Liver (tissue), 7 donors: ENCODE measurements at regions not wholly inside any gene's neighbourhood (a gene's known extent, or its start where the extent isn't known, plus 50 kb on each side); places are given as distances from the start of the nearest gene placed in this dataset.

ENCODE experiments used
- DNase-seq: peaks from one replicate; pipeline ENCODE4 v3.0.0-alpha.2; 2017; ENCODE audit warnings: low spot score
- H3K27ac ChIP-seq, 2 donors: one replicate each; pipeline ENCODE4 v1.7.0; 2013; ENCODE audit warnings: inconsistent platforms in 2 of 2, low read length in 2 of 2, control low read depth in 1 of 2, low read depth in 1 of 2, mild to moderate bottlenecking in 1 of 2
- H3K27me3 ChIP-seq, 4 donors: one replicate each; pipeline versions ENCODE4 v1.6.1 to v1.7.0; 2013; ENCODE audit warnings: low read length in 3 of 4, inconsistent platforms in 1 of 4, mild to moderate bottlenecking in 1 of 4, moderate library complexity in 1 of 4; ENCODE audit not compliant: control insufficient read depth in 4 of 4, insufficient read depth in 4 of 4
- H3K36me3 ChIP-seq, 4 donors: one replicate each; pipeline versions ENCODE4 v1.6.1 to v1.7.0; 2013; ENCODE audit warnings: low read length in 3 of 4, mild to moderate bottlenecking in 3 of 4, low read depth in 1 of 4, moderate library complexity in 1 of 4; ENCODE audit not compliant: control insufficient read depth in 4 of 4, insufficient read depth in 3 of 4
- H3K4me1 ChIP-seq, 4 donors: one replicate each; pipeline versions ENCODE4 v1.6.1 to v1.7.0; 2013; ENCODE audit warnings: low read length in 3 of 4, mild to moderate bottlenecking in 3 of 4, moderate library complexity in 1 of 4; ENCODE audit not compliant: control insufficient read depth in 4 of 4, insufficient read depth in 4 of 4
- H3K4me3 ChIP-seq, 3 donors: one replicate each; pipeline versions ENCODE4 v1.6.1 to v1.7.0; 2013; ENCODE audit warnings: low read length in 3 of 3, control low read depth in 1 of 3, low read depth in 1 of 3, mild to moderate bottlenecking in 1 of 3
- H3K9ac ChIP-seq, 2 donors: one replicate each; pipeline ENCODE4 v1.7.0; 2013; ENCODE audit warnings: low read length in 2 of 2, mild to moderate bottlenecking in 2 of 2, moderate library complexity in 2 of 2, control low read depth in 1 of 2, low read depth in 1 of 2
- H3K9me3 ChIP-seq, 4 donors: one replicate each; pipeline versions ENCODE4 v1.6.1 to v1.7.0; 2013; ENCODE audit warnings: low read length in 3 of 4; ENCODE audit not compliant: control insufficient read depth in 4 of 4
- EGR1 ChIP-seq, 2 donors: IDR thresholded peaks; 2 replicates each; pipeline ENCODE4 v1.6.1; 2016 to 2018; ENCODE audit warnings: antibody characterized with exemption in 2 of 2, low read depth in 2 of 2
- FOXA2 ChIP-seq: IDR thresholded peaks from 2 replicates; pipeline ENCODE4 v1.6.1; 2016; ENCODE audit warnings: antibody characterized with exemption
- GABPA ChIP-seq, 2 donors: IDR thresholded peaks in 1 of 2; conservative IDR thresholded peaks in 1 of 2; 2 replicates each; pipeline ENCODE4 v1.6.1; 2016; ENCODE audit warnings: antibody characterized with exemption in 2 of 2, mild to moderate bottlenecking in 1 of 2, moderate library complexity in 1 of 2
- HNF4A ChIP-seq, 2 donors: conservative IDR thresholded peaks; 2 replicates each; pipeline ENCODE4 v1.6.1; 2016; ENCODE audit warnings: antibody characterized with exemption in 2 of 2, mild to moderate bottlenecking in 2 of 2
- MAX ChIP-seq: IDR thresholded peaks from 2 replicates; pipeline ENCODE4 v1.6.1; 2016; ENCODE audit warnings: antibody characterized with exemption
- NR2F2 ChIP-seq: IDR thresholded peaks from 2 replicates; pipeline ENCODE4 v1.6.1; 2016; ENCODE audit warnings: antibody characterized with exemption
- RXRA ChIP-seq, 2 donors: IDR thresholded peaks; 2 replicates each; pipeline ENCODE4 v1.6.1; 2017 to 2018; ENCODE audit warnings: antibody characterized with exemption in 2 of 2, mild to moderate bottlenecking in 1 of 2
- TAF1 ChIP-seq: conservative IDR thresholded peaks from 2 replicates; pipeline ENCODE4 v1.6.1; 2016; ENCODE audit warnings: antibody characterized with exemption, mild to moderate bottlenecking
- WGBS: extraction: QIAGEN DNeasy Blood & Tissue Kit; methylation state at CpG from one replicate; pipeline ENCODE4 v1.1.7; 2013; 5-methylcytosine and 5-hydroxymethylcytosine counted together
- TF ChIP-seq, protein P1 (sequence below): IDR thresholded peaks from 2 replicates; pipeline ENCODE4 v1.6.1; 2016; ENCODE audit warnings: antibody characterized with exemption
- TF ChIP-seq, protein P2 (sequence below): IDR thresholded peaks from 2 replicates; pipeline ENCODE4 v1.6.1; 2016; ENCODE audit warnings: antibody characterized with exemption, mild to moderate bottlenecking
- donor health status: healthy.
- donor health status: healthy.
- donor health status: healthy.
- donor health status: healthy.

- no peak for DNase-seq
- Histone ChIP-seq H3K9ac (no peak overlapping the region), H3K36me3 (no peaks in the 10 kb centered on the region), H3K9me3 (peaks cover 0 to 6% (median 0%) of the 10 kb centered on the region in 4 donors), H3K27me3 (no peaks in the 10 kb centered on the region), H3K27ac (no peak overlapping the region), H3K4me1 (no peaks in the 10 kb centered on the region), H3K4me3 (no peak overlapping the region)
- WGBS = 97% methylated on average over 5 of the region's 5 CpGs
- TF ChIP-seq, protein P1, sequence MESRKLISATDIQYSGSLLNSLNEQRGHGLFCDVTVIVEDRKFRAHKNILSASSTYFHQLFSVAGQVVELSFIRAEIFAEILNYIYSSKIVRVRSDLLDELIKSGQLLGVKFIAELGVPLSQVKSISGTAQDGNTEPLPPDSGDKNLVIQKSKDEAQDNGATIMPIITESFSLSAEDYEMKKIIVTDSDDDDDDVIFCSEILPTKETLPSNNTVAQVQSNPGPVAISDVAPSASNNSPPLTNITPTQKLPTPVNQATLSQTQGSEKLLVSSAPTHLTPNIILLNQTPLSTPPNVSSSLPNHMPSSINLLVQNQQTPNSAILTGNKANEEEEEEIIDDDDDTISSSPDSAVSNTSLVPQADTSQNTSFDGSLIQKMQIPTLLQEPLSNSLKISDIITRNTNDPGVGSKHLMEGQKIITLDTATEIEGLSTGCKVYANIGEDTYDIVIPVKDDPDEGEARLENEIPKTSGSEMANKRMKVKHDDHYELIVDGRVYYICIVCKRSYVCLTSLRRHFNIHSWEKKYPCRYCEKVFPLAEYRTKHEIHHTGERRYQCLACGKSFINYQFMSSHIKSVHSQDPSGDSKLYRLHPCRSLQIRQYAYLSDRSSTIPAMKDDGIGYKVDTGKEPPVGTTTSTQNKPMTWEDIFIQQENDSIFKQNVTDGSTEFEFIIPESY = no peak
- TF ChIP-seq, protein P2, sequence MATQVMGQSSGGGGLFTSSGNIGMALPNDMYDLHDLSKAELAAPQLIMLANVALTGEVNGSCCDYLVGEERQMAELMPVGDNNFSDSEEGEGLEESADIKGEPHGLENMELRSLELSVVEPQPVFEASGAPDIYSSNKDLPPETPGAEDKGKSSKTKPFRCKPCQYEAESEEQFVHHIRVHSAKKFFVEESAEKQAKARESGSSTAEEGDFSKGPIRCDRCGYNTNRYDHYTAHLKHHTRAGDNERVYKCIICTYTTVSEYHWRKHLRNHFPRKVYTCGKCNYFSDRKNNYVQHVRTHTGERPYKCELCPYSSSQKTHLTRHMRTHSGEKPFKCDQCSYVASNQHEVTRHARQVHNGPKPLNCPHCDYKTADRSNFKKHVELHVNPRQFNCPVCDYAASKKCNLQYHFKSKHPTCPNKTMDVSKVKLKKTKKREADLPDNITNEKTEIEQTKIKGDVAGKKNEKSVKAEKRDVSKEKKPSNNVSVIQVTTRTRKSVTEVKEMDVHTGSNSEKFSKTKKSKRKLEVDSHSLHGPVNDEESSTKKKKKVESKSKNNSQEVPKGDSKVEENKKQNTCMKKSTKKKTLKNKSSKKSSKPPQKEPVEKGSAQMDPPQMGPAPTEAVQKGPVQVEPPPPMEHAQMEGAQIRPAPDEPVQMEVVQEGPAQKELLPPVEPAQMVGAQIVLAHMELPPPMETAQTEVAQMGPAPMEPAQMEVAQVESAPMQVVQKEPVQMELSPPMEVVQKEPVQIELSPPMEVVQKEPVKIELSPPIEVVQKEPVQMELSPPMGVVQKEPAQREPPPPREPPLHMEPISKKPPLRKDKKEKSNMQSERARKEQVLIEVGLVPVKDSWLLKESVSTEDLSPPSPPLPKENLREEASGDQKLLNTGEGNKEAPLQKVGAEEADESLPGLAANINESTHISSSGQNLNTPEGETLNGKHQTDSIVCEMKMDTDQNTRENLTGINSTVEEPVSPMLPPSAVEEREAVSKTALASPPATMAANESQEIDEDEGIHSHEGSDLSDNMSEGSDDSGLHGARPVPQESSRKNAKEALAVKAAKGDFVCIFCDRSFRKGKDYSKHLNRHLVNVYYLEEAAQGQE = no peak
- no peak for TF ChIP-seq FOXA2
- no peak for TF ChIP-seq RXRA (IDR thresholded peaks at IDR 0.05)
- no peak for TF ChIP-seq HNF4A (conservative IDR thresholded peaks at IDR 0.05)
Measured at GRCh38 chr3:11706604-11707003, 62.9 kb upstream of the VGLL4 start.

GRCh38 chr3:11705049-11705448 lies 61.3 kb upstream of the VGLL4 start:
- no peak for DNase-seq
- no peaks in the 10 kb centered on the region for H3K27me3 ChIP-seq
- no peak overlapping the region for H3K4me3 ChIP-seq
- 85% methylated on average over 27 of the region's 27 CpGs for WGBS
- peaks cover 0 to 6% (median 0%) of the 10 kb centered on the region in 4 donors for H3K9me3 ChIP-seq
- no peak for TF ChIP-seq FOXA2
- no peak for TF ChIP-seq TAF1
- H3K27ac ChIP-seq = no peak overlapping the region
- no peaks in the 10 kb centered on the region for H3K4me1 ChIP-seq
- no peak overlapping the region for H3K9ac ChIP-seq
- peaks cover 0 to 4% (median 0%) of the 10 kb centered on the region in 4 donors for H3K36me3 ChIP-seq

DNA sequence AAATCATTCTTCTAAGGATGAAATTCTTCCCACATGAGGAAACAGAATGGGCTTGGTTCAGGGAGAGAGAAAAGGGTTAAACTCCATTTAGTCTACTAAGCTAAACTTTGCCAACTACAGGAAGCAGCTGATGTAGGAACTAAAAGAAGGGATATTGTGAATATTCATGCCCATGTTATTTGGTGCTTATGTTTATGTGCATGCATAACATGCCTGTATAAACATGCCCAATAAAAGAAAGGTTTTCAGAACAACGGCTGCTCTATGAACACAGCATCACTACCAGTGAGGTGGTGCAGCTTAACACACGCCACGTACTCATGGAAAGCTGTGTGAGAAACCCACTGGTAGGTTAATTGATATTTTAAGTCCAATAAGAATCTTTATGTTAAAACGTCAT lies 59.4 kb upstream of the VGLL4 start:
- 94% methylated on average over 4 of the region's 4 CpGs for WGBS
- no peaks in the 10 kb centered on the region for H3K9me3 ChIP-seq
- no peak for DNase-seq
- H3K27me3 ChIP-seq = no peaks in the 10 kb centered on the region
- TF ChIP-seq GABPA (IDR thresholded peaks at IDR 0.05 in 1 of 2, conservative IDR thresholded peaks at IDR 0.05 in 1 of 2) (no peak), EGR1 (IDR thresholded peaks at IDR 0.05; ENCODE audit: low read depth in 2 of 2) (no peak), TAF1 (no peak), NR2F2 (no peak), FOXA2 (no peak), MAX (no peak)
- H3K36me3 ChIP-seq = peaks cover 0 to 4% (median 0%) of the 10 kb centered on the region in 4 donors
- no peak overlapping the region for H3K27ac ChIP-seq
- H3K4me3 ChIP-seq = no peak overlapping the region
- no peak overlapping the region for H3K9ac ChIP-seq
- H3K4me1 ChIP-seq = no peaks in the 10 kb centered on the region
